ENCODE measurements at regions not wholly inside any gene's neighbourhood (a gene's known extent, or its start where the extent isn't known, plus 50 kb on each side); places are given as distances from the start of the nearest gene placed in this dataset.
"Not testable (repeated sequence)": the region's sequence is repeated elsewhere in the genome, so short reads cannot be mapped to it uniquely, and the experiment has no call there.

DNA sequence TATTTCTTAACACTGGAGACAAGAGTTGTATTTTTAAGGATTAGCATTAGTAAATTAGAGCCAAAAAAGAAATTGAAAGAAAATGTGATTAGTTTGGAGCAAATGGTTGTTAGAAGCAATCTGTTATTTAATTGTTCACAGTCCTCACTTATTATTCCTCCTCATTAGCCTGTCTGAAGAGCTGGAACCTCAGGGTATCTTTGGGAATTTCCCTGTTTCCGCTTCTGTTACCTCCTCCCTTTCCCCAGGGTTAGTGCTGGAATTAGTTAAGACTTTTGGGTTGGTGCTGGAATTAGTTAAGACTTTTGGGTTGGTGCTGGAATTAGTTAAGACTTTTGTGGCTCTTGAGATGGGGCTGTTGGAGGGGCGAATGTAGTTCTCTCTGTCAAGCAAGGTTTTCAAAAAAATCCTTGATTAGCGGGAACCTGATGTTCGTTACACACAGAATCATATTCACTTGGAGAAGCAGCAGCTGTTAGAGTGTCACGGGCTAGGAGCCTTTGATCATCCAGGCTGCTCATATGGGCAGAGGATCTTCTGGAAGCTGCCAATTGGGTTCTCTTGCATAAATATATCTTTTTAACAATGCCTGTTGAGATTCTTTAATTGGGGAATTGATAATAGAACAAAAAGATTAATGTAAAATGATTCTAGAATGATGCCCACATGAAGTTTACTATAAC lies 251.0 kb upstream of the NPSR1 start:
- no peak for DNase-seq

DNA sequence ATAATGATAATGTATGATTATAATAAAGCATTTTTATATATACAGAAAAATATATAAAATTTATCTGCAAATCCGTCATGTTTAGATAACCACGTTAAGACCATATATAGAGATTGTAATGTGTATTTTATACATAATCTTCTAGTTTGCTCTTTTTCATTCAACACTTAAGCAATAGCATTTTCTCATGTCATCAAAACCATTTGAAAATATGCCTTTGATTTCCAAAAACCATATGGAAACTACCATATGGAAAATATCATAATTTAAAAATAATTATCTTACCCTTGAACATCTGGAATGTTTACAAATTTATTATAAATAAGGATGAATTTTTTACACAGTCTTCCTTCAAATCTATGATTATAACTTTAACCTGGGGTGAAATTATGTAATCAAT lies 250.4 kb upstream of the NPSR1 start:
- no peak for DNase-seq

DNA sequence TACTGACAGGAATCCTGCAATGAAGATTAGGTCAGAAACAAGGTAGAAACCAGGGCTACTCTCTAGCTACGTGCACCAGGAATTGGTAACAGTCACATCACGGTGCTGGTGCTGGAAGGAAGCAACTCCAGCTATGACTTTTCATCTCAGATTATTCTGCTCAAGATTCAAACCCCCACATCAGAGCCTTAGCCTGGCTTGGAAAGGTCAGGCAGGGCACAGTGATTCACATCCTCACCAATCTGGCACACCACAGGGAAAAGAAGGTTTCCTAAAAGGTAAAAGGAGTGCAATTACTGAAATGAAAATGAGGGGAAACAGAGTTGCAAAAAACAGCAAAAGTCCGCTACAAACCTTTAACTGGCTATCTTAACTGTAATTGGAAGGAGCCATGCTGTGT lies 240.2 kb upstream of the NPSR1 start:
- no peak for DNase-seq

DNA sequence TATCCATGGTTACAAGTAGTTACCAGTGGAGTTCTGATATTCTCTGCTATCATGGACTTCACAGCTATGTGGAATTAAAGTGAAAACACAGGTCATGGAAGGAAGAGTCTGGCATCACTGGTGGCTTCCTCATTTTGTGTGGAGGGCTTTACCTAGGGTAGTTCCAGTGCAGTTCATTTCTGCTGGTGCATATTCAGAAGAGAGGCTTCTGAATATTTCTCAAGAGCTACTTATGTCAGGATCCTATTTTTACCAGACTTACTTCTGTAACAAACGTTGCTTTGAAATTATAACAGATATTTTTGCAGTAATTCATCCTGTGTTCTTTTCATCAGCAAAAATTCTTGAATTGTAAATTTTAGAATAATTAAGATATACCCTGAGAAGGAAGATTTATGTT lies 236.5 kb upstream of the NPSR1 start:
- no peak for DNase-seq

DNA sequence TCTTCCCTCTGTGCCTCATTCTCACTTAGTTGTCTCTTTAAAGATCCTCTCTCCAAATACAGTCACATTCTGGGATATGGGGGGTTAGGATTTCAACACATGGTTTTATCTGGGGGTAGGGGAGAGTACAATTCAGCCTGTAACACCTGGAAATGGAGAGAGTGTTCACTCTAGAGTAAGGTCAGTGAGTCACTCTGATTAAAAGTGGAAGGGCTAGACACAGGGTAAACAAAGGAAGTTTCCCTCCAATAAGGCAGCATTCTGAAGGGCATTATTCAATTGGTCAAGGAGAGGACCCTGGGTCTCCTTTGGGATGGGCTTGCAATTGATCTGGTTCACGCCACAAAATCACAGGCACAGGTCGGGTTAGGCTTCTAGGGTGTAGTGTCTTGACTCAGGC lies 232.8 kb upstream of the NPSR1 start:
- DNase-seq: no peak

DNA sequence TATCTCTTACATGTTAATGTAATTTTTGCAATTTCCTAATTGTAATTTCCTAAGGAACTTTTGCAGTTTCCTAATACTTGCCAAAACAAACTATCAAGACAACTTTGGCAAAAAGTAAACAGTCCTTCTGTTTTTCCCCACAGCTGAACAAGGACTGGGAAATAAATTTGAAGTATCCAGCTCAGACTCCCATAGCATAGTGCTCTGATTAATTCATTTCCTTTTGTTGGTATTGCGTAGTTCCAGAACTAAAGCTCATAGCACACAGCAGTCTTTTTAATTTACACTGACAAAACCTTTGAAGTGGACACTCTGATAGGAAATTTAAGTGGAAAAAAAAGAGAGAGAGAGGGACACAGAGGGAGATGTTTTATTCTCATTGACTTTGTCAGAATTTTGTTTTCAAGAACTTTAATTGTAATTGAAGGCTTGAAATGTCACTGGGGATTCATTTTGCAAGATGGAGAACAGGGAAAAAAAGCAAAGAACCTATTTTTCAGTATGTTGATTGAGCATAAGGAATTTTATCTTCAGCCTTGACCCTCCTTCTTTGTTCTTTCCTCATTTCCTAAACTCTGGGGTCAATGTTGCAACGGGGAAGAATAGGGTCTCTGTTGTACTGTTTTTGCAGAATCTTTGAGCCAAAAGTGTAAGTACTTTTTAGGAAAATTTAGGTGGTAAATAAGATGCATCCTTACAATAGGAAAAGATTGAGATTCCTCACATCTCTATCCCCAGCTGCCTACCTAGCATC lies 232.2 kb upstream of the NPSR1 start:
- DNase-seq: no peak

DNA sequence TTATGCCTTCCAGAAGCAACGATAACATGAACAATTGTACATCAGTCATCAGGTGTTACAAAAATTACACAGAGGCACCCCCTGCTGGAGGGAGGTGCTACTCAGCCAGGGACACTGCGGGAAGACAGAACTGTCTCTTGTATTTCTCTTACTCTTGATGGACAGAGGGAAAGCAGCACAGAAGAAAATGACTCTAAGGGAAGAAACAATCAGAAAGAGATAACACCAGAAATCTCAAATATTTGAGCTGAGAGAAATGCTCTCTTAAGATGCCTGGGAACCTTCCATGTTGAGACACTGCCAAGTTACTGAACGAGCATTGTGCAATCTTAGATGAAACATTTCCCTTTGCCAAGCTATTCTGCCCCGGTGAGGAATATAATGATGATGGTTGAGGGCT lies 227.6 kb upstream of the NPSR1 start:
- no peak for DNase-seq

DNA sequence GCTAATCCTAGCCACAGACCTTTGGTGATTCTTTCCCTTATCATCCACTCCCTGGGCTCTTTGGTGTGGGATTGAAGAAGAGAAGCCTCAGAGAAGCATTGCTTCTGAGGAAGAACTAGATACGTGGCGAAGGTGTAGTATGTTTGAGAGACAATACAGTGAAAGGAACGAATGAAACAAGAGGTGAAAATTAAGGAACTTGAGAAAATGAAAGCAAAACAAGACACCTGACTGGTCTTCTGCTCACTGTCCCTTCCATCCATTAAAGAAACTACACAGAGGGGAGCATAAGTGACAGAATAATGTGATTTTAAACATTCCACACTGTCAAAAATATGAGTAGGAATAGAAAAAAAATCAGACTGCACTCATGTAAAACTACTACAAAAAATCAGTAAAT lies 219.6 kb upstream of the NPSR1 start:
- no peak for DNase-seq

DNA sequence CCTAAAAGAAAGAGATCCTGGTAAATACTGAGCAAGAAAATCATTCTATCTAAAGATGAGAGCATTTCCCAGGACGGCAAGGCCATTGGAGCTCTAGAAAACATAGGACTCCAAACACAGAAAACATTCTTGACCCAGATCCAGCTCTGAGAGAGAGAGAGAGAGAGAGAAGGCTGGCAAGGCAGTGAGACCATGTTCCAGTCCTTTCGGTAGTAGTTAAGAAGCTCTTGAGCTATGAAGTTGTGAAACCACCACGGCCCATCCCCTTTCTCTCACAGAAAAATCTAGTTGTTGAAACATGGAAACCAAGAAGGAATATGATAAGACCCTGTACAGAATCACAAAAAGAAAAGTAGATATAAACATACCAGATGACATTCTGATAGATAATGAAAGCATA lies 212.4 kb upstream of the NPSR1 start:
- no peak for DNase-seq

DNA sequence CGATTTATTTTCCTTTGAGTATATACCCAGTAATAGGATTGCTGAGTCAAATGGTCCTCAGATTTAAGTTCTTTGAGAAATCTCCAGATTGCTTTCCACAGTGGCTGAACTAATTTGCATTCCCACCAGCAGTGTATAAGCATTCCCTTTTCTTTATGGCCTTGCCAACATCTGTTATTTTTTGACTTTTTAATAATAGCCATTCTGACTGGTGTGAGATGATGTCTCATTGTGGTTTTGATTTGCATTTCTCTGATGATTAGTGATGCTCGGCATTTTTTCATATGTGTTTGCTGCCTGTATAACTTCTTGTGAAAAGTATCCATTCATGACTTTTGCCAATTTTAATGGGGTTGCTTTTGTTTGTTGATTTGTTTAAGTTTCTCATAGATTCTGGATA lies 209.5 kb upstream of the NPSR1 start:
- not testable (repeated sequence) for DNase-seq

DNA sequence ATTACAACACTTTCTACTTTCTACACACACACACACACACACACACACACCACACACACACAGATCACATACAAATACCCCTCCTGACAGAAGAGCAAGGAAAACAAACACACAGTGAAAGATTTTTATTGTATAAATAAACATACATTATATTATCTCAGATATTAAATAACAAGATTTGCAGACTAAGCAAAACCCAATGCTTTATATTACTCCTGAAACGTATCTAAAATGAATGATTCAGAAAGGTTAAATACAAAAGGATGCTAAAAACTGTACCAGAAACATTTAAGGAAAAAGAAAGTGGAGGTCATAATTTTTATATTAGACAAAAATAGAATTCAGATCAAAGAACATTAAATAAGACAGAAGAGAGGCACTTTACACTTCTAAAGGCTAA lies 208.3 kb upstream of the NPSR1 start:
- DNase-seq: no peak

DNA sequence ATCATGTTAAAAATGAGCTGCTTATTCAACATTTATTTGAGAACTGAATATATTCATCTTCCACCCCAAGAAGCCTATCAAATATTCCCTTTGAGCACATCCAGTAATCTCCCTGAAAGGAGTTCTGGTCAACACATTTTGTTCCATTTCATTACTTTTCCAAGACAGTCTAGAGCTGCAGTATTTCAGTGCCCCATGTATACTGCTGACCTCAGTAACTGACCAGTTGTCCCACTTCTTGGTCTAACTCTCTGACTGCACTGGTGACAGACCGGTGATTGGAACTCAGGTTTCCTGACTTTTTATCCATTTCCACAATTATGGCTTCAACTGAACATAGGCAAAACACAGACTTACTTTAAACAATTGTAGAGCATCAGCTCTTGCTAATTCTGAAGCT lies 206.8 kb upstream of the NPSR1 start:
- DNase-seq: no peak

DNA sequence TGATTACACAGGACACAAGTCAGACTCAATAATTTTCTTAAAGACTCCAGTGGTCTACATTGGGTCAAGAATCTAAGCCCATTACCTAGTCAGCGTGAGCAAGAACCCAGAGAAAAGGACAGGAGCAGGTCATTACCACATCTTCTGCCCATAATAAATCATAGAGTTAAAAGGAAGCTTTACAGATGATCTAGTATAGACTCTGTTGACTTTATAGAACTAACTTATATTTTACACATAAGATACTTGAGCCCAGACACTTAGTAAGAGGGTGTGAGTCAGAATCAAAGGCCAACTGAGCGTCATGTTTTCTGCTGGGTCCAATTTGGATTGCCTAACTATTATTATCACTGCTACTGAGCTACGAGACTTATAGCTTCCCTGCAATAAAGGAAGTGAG lies 206.1 kb upstream of the NPSR1 start:
- DNase-seq: no peak

DNA sequence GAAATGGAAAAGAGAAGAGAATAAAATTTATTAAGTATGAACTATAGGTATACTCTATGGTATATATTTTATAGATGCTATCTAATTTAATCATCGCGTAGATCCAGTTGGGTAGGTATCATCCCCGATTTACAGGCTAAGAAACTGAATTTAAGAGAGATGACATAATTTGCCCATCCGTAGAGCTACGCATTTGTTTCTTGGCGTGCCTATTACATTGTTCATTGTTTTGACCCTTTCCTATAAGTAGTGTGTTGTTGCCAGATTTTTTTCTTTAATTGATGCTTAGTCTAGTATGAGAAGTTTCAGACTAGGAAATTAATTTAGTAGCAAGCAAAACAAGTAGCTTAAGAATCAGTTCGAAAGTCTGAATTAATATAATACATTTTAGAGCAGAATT lies 205.7 kb upstream of the NPSR1 start:
- no peak for DNase-seq

DNA sequence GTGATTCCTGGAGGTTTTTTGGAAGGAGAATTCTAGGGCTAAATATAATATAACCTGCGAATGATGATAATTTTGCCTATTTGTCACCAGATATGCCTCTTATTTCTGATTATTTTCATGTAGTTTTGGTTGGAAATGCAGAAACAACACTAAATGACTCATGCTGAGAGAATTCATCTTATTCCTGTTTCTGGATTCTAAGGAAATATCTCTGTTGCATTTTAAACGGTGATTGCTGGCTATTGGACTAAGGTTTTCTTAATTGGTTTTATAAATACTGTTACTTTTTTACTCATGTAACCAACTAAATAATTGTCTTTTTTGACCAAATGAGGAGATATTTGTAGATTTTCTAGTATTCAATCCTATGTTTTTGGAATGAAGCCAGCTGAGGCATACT lies 204.9 kb upstream of the NPSR1 start:
- no peak for DNase-seq

DNA sequence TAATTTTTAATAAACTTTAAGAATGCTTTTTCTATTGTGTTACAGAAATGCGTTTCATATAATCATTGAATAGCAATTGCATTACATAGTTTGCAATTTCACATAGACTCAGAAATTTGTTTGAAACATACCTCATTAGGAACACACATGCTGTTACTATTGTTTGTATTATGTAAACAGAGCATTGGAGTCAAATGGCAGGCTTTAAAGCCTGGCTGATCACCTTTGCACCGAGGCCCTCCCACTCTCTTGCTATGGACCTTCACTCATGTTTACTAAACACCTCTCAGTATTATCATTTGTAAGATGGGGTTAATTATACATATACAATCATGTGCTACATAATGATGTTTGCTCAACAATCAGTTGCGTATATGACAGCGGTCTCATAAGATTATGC lies 203.6 kb upstream of the NPSR1 start:
- DNase-seq: no peak

DNA sequence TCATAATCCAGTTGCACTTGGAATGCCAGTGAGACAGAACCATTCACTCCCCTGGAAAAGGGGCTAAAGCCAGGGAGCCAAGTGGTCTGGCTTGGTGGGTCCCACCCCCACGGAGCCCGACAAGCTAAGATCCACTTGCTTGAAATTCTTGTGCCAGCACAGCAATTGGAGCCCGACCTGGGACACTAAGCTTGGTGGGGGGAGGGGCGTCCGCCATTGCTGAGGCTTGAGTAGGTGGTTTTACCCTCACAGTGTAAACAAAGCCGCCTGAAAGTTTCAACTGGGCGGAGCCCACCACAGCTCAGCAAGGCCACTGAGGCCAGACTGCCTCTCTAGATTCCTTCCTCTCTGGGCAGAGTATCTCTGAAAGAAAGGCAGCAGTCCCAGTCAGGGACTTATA lies 200.7 kb upstream of the NPSR1 start:
- DNase-seq: no peak

DNA sequence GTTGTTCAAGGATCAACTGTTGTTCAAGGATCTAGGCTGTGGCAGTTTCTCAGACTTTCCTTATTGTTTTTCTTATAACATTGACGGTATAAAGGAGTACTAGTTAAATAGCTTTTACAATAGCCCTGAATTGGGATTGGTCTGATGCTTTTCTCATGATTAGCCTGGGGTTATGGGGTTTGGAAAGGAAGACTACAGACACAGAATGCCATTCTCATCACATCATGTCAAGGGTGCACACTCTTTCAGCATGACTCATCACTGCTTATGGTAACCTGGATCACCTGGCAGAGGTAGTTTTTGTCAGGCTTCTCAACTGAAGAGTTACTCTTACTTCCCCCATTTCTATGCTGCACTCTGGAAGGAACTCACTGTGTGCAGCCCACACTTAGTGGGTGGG lies 194.2 kb upstream of the NPSR1 start:
- DNase-seq: no peak

DNA sequence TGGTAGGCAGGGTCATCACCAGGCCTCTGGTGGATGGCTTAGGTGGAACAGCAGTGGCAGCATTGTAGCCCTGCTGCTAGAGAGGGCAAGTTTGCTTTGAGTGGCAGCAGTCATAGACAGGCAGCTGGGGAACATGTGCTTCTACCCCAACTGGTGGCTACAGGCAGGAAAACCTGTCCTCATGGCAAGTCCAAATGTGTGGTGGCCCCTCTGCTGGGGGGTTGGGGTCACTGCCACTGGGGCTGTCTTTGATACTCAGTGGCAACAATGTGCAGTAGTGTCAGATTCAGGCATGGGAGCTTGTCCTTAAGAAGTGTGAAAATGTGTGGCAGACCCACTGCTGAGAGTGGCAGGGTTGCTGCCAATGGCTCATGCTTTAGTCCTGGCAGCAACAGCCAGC lies 186.2 kb upstream of the NPSR1 start:
- no peak for DNase-seq

DNA sequence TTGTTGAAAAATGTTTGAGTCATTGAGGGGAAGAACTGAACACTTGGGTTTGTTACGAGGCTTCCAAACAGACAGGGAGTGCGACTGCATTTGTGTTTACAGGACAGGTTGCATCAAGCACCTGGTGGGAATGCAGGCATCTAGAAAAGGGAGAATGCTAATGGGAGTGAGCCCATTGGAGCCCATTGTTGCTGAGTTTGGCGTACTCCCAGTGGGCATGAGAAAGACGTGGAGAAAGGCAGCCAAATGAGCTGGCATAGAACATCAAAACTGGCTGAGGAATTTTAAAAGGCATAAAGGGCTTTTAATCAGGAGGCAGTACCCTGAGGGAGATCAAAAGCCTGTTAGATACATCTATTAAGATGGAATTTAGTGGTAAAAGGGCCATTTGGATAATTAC lies 171.6 kb upstream of the NPSR1 start:
- DNase-seq: no peak

DNA sequence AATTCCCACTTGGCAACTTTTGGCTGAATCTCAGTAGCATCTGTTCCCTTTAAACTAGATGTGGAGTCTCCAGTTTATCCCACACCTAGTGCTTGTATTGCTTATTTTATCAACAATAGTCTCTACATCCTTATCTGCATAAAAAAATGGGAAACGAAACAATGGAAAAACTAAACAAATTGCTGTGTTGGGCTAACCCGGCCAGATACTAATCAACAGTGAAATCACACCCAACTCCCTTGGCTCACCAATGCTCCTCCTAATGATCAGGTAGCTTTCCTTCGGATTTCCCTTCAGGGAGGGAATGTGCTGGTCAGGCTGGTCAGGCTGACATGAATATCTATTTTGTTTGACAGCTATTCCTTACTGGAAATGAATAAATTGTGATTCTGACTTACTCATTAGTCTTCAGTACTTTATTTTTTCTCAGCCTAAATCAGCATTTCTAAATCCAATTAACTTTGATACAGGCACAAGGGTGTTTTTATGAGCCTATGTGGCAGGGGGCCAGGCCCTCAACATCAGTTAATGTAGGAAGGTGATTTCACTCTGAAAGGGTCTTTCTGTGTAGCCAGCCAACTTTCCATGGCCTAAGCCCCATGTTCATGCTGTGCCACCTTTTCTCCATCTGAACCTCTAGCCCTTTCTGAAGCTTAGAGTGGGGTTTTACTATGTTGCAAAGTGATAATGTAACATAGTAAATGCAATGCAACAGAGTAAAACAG lies 170.5 kb upstream of the NPSR1 start:
- DNase-seq: no peak

DNA sequence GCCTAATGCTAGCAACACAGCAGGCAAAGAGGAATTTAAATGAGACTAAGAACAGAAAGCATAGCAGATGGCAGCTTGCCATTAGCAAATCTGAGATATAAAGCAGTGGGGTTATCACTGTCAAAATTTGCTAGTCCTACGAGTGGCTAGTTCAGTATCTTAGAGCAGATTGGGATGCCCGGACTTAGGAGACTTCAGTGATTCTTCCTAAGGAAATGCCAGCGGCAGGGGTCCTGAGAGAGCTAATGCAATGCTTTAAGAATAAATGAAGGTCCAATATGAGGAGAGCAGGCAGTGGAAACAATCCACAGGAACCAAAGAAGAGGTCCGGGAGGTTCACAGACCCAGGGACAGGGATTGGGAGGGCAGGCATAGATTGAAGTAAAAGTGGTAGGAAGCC lies 169.3 kb upstream of the NPSR1 start:
- no peak for DNase-seq

DNA sequence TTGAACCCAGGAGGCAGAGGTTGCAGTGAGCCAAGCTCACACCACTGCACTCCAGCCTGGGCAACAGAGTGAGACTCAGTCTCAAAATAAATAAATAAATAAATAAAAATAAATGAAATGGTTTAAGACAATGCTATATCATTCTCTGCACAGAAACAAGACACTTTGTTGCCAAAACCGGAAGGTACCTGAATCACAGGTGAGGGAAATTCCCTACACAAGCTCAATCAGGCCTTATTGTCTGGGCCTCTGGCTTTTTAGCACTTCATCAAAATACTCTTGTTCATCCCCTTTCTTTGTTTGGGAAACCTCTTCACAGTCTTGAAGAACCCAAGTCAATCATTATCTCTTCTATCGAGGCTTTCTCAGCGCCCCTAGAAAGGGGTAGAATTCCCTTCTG lies 166.1 kb upstream of the NPSR1 start:
- DNase-seq: no peak

DNA sequence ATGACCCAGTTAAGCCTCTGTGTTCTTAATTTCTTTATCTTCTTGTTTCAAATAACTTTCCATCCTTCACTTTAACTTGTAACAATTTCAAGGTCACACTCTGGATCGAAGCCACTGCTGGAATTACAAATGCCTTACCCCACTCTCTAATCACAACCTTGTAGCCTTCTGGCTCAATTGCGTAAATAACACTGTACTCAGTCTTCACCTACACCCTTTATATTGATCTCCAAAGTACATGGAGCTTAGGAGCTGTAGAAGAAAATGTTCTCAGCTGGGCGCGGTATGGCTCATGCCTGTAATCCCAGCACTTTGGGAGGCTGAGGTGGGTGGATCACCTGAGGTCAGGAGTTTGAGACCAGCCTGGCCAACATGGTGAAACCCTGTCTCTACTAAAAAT lies 164.3 kb upstream of the NPSR1 start:
- DNase-seq: no peak
